BLaER1 treated with 17β-estradiol and CSF1 and Interleukin-3, amounts not matched to agents 10 nM and 100 nM (cell line): ENCODE measurements at regions not wholly inside any gene's neighbourhood (a gene's known extent, or its start where the extent isn't known, plus 50 kb on each side); places are given as distances from the start of the nearest gene placed in this dataset.
A peak's percentile ranks its signal among the peaks of the same experiment; 100 is the strongest.

Source experiments
- H3K27ac ChIP-seq, 11 experiments: shearing (Covaris generic); formaldehyde crosslinking; 2 replicates each; pipeline ENCODE4 v1.8.1; 2022
- H3K27me3 ChIP-seq, 11 experiments: shearing (Covaris generic); formaldehyde crosslinking; 2 replicates each; pipeline ENCODE4 v1.8.1; 2022
- H3K36me3 ChIP-seq, 11 experiments: shearing (Covaris generic); formaldehyde crosslinking; 2 replicates each; pipeline ENCODE4 v1.8.1; 2022
- H3K4me1 ChIP-seq, 10 experiments: shearing (Covaris generic); formaldehyde crosslinking; 2 replicates each; pipeline ENCODE4 v1.8.1; 2022
- H3K4me2 ChIP-seq, 11 experiments: shearing (Covaris generic); formaldehyde crosslinking; 2 replicates each; pipeline ENCODE4 v1.8.1; 2022
- H3K4me3 ChIP-seq, 10 experiments: shearing (Covaris generic); formaldehyde crosslinking; 2 replicates each; pipeline ENCODE4 v1.8.1; 2022
- H3K9ac ChIP-seq, 11 experiments: shearing (Covaris generic); formaldehyde crosslinking; 2 replicates each; pipeline ENCODE4 v1.8.1; 2022
- H3K9me3 ChIP-seq, 11 experiments: shearing (Covaris generic); formaldehyde crosslinking; replicated peaks in 1 of 11; 2 replicates each; pipeline ENCODE4 v1.8.1; 2022
- H4K20me1 ChIP-seq, 11 experiments: shearing (Covaris generic); formaldehyde crosslinking; 2 replicates each; pipeline ENCODE4 v1.8.1; 2022
- Cebpa-rat ChIP-seq, 11 experiments: shearing (Covaris generic); IDR thresholded peaks; 2 replicates each; pipeline ENCODE4 v1.8.1; 2022

DNA sequence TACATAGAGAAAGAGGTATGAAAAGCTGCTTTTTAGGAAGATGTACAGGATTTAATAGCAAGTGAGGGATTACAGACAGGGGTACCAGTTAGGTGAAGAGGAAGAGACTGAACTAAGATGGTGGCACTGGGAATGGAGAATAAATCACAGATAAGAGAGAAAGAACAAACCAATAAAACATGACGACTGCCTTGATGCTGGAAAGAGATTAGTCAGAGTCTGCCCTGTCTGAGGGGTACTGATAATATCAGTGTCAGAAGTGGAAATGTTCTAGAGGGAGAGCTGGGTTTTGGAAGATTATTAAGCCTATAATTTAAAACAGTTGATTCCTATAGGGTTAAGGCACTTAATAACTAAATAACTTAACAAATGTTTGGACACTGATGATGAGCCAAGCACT, 77.7 kb downstream of the NR2F1 start:
- no peaks in the 10 kb centered on the region for H3K9me3 ChIP-seq
- no peaks in the 10 kb centered on the region for H3K36me3 ChIP-seq
- H3K4me3 ChIP-seq, result no peak overlapping the region
- no peaks in the 10 kb centered on the region for H4K20me1 ChIP-seq
- no peak overlapping the region for H3K27ac ChIP-seq
- H3K27me3 ChIP-seq, result no peaks in the 10 kb centered on the region
- H3K4me2 ChIP-seq, result no peak overlapping the region
- no peak for TF ChIP-seq Cebpa-rat (IDR thresholded peaks at IDR 0.05)
- no peak overlapping the region for H3K9ac ChIP-seq
- no peaks in the 10 kb centered on the region for H3K4me1 ChIP-seq

GRCh38 chr5:93658044-93658443, 75.0 kb downstream of the NR2F1 start:
- Histone ChIP-seq H3K9ac (no peak overlapping the region), H3K27me3 (no peaks in the 10 kb centered on the region), H3K4me3 (no peak overlapping the region), H3K27ac (no peak overlapping the region), H4K20me1 (no peaks in the 10 kb centered on the region), H3K9me3 (no peaks in the 10 kb centered on the region), H3K36me3 (no peaks in the 10 kb centered on the region), H3K4me2 (no peak overlapping the region), H3K4me1 (no peaks in the 10 kb centered on the region)
- TF ChIP-seq Cebpa-rat (IDR thresholded peaks at IDR 0.05), result no peak

DNA sequence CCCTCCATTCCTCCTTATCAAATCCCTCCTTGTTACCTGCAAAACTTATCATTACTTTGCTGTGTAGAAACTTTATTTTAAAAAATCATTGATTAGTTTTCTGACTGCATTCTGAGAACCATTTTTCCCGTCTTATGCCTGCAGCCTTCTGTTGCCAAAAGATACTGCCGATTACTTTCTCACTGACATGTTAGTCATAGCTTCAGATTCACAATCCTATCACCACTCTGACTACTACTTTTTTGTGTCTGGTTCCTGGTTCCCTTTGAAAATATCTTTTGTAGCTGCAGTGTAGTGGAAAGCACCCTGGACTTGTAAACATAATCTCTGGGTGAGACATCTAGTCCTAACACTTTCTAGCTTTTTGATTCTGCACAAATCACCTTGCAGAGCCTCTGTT, 71.7 kb downstream of the NR2F1 start:
- Histone ChIP-seq H3K4me2 (no peak overlapping the region), H3K36me3 (peaks cover 0 to 6% (median 0%) of the 10 kb centered on the region in 11 experiments; a peak in 1 of 22 replicates), H4K20me1 (no peaks in the 10 kb centered on the region), H3K27ac (no peak overlapping the region), H3K4me1 (peaks cover 0 to 11% (median 6%) of the 10 kb centered on the region in 10 experiments; a peak in 8 of 20 replicates), H3K9ac (no peak overlapping the region), H3K4me3 (no peak overlapping the region), H3K9me3 (peaks cover 0 to 13% (median 8%) of the 10 kb centered on the region in 11 experiments; a peak in 11 of 22 replicates), H3K27me3 (no peaks in the 10 kb centered on the region)
- no peak for TF ChIP-seq Cebpa-rat (IDR thresholded peaks at IDR 0.05)

- H3K27ac ChIP-seq, result no peak overlapping the region
- H3K4me1 ChIP-seq, result peaks cover 0 to 13% (median 6%) of the 10 kb centered on the region in 10 experiments; a peak in 8 of 20 replicates
- no peak overlapping the region for H3K4me2 ChIP-seq
Observed at GRCh38 chr5:93653716-93654115, 70.7 kb downstream of the NR2F1 start.

DNA sequence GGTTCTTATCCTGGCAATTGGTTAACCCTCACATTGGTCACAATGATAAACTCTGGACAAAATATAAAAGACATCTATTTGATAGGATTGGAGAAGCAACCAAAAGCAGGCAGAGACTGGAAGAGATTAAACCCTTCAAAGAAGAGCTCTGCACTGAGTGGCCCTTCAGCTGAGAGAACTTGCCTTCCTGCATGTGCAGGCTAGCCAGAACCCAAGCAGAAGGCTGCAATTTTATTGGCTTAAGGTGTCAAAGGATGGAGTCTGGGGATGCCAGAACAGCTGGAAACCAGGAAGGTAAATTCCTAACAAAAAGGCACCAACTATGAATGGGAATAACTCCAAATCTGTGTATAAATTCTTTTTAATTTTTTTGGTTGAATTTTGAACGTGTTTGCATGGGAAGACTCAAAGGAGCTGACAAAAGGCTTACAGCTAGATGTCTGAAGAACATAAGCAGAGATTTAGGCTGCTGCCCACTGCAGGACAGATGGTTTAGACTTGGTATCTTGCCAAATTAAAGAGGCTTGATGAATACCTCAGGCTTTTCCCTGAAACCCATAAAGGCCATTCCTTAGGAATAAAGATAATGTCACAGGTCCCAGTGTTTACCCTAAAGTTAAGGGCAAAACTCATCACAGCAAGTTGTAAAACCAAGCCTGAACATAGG, 66.3 kb downstream of the NR2F1 start:
- Histone ChIP-seq H3K27ac (no peak overlapping the region), H3K9me3 (peaks cover 0 to 19% (median 8%) of the 10 kb centered on the region in 11 experiments; a peak in 11 of 22 replicates), H3K4me1 (peaks cover 0 to 13% (median 6%) of the 10 kb centered on the region in 10 experiments; a peak in 8 of 20 replicates), H3K36me3 (peaks cover 0 to 6% (median 0%) of the 10 kb centered on the region in 11 experiments; a peak in 1 of 22 replicates), H3K27me3 (no peaks in the 10 kb centered on the region), H3K9ac (no peak overlapping the region), H4K20me1 (no peaks in the 10 kb centered on the region), H3K4me3 (no peak overlapping the region), H3K4me2 (peak overlapping the region in 3 of 11 experiments; percentile 10 to 47 (median 10); a peak in 3 of 22 replicates)
- TF ChIP-seq Cebpa-rat (IDR thresholded peaks at IDR 0.05), result no peak

More at GRCh38 chr5:93653716-93654115, 70.7 kb downstream of the NR2F1 start:
- H4K20me1 ChIP-seq, result no peaks in the 10 kb centered on the region
- no peaks in the 10 kb centered on the region for H3K27me3 ChIP-seq
- H3K9ac ChIP-seq, result no peak overlapping the region
- peaks cover 0 to 19% (median 8%) of the 10 kb centered on the region in 11 experiments; a peak in 11 of 22 replicates for H3K9me3 ChIP-seq
- peaks cover 0 to 6% (median 0%) of the 10 kb centered on the region in 11 experiments; a peak in 1 of 22 replicates for H3K36me3 ChIP-seq
- TF ChIP-seq Cebpa-rat (IDR thresholded peaks at IDR 0.05), result no peak
- H3K4me3 ChIP-seq, result no peak overlapping the region

- TF ChIP-seq Cebpa-rat (IDR thresholded peaks at IDR 0.05), result no peak
- Histone ChIP-seq H3K27ac (no peak overlapping the region), H3K9ac (no peak overlapping the region), H3K4me2 (no peak overlapping the region), H3K4me1 (peaks cover 0 to 4% (median 0%) of the 10 kb centered on the region in 10 experiments; a peak in 4 of 20 replicates), H3K27me3 (no peaks in the 10 kb centered on the region), H3K36me3 (no peaks in the 10 kb centered on the region), H4K20me1 (no peaks in the 10 kb centered on the region), H3K4me3 (no peak overlapping the region), H3K9me3 (peaks cover 0 to 7% (median 0%) of the 10 kb centered on the region in 11 experiments; a peak in 1 of 22 replicates)
Observed at GRCh38 chr5:93644760-93645159, 61.7 kb downstream of the NR2F1 start.
